Panc1 (cell line): ENCODE measurements at regions not wholly inside any gene's neighbourhood (a gene's known extent, or its start where the extent isn't known, plus 50 kb on each side); places are given as distances from the start of the nearest gene placed in this dataset.

ENCODE experiments used
- ATAC-seq: fragments of 200-7000 bp; cut with Tn5 transposase; 2 replicates; pipeline ENCODE4 v1.9.1; 2020; ENCODE audit warnings: mild to moderate bottlenecking, moderate library complexity
- BruUV-seq: library from RNA; stranded (reverse); fragments of 400-500 nt; replicated peaks from 2 replicates; lab custom pipeline; 2021; lab: Mats Ljungman, UMichigan
- CTCF ChIA-PET: fragments of 300-600 bp; sonication (Branson Sonifier 250); formaldehyde crosslinking; loops from one replicate; lab custom pipeline; 2022; ENCODE audit warnings: antibody characterized with exemption; lab: Charles Lee
- POLR2A ChIA-PET: fragments of 300-600 bp; sonication (Branson Sonifier 250); formaldehyde crosslinking; loops from one replicate; lab custom pipeline; 2022; ENCODE audit warnings: antibody characterized with exemption; lab: Charles Lee
- DNase-seq: peaks from one replicate; pipeline ENCODE4 v3.0.0-alpha.2; 2010; ENCODE audit warnings: low read depth, low spot score
- H3K27ac ChIP-seq: 2 replicates; pipeline ENCODE4 v1.5.1; 2011; ENCODE audit warnings: mild to moderate bottlenecking, low read length, inconsistent platforms
- H3K27me3 ChIP-seq: fragments of 200-500 bp; sonication (Bioruptor generic); 2 replicates; pipeline ENCODE4 v1.6.0; 2014; ENCODE audit warnings: low read length, inconsistent platforms; ENCODE audit not compliant: control insufficient read depth, insufficient read depth
- H3K36me3 ChIP-seq: fragments of 200-500 bp; sonication (Bioruptor generic); 2 replicates; pipeline ENCODE4 v1.5.1; 2014; ENCODE audit warnings: inconsistent platforms, mild to moderate bottlenecking, low read length, moderate library complexity; ENCODE audit not compliant: control insufficient read depth, insufficient read depth
- H3K4me1 ChIP-seq: 2 replicates; pipeline ENCODE4 v1.5.1; 2011; ENCODE audit warnings: inconsistent platforms, mild to moderate bottlenecking, low read length, moderate library complexity; ENCODE audit not compliant: control insufficient read depth, insufficient read depth
- H3K4me3 ChIP-seq, 2 experiments: 2 replicates each; pipeline ENCODE4 v1.5.1; 2011 to 2012; ENCODE audit warnings: low read depth in 2 of 2, low read length in 2 of 2, mild to moderate bottlenecking in 2 of 2, inconsistent platforms in 1 of 2, moderate library complexity in 1 of 2
- H3K9me3 ChIP-seq: fragments of 200-500 bp; sonication (Bioruptor generic); 2 replicates; pipeline ENCODE4 v1.5.1; 2014; ENCODE audit warnings: low read depth, mild to moderate bottlenecking, inconsistent platforms, low read length, moderate library complexity; ENCODE audit not compliant: control insufficient read depth, insufficient read depth
- POLR2AphosphoS5 ChIP-seq: IDR thresholded peaks from 2 replicates; pipeline ENCODE4 v1.6.1; 2012; ENCODE audit warnings: mild to moderate bottlenecking, low read depth, low read length, moderate library complexity
- SIN3A ChIP-seq: IDR thresholded peaks from 2 replicates; pipeline ENCODE4 v1.6.1; 2012; ENCODE audit warnings: low read depth, mild to moderate bottlenecking, low read length, moderate library complexity, borderline replicate concordance; ENCODE audit not compliant: insufficient read depth
- TCF7L2 ChIP-seq: IDR thresholded peaks from 2 replicates; pipeline ENCODE4 v1.6.1; 2011; ENCODE audit warnings: mild to moderate bottlenecking, low read depth, low read length, inconsistent platforms
- in situ Hi-C: cut with HindIII; loops from 2 replicates; pipeline ENCODE4 v1.10.0; 2016; ENCODE audit warnings: low sequenced_read_pairs, low pct_unique_long_range_greater_than_20kb
- intact Hi-C: fragments of 100-400 bp; cut with micrococcal nuclease; formaldehyde crosslinking; loops from one replicate; pipeline ENCODE4 v1.10.0; 2022; ENCODE audit not compliant: unreplicated experiment
- TF ChIP-seq, protein P1 (sequence below): fragments of 450-650 bp; IDR thresholded peaks from 2 replicates; pipeline ENCODE4 v1.5.1; 2017; ENCODE audit warnings: mild to moderate bottlenecking
- TF ChIP-seq, protein P2 (sequence below), 2 experiments: IDR thresholded peaks; 2 replicates each; pipeline ENCODE4 v1.6.1; 2011 to 2012; ENCODE audit warnings: low read depth in 2 of 2, control low read depth in 1 of 2, low read length in 1 of 2, mild to moderate bottlenecking in 1 of 2, moderate library complexity in 1 of 2; ENCODE audit not compliant: insufficient read depth in 1 of 2

DNA sequence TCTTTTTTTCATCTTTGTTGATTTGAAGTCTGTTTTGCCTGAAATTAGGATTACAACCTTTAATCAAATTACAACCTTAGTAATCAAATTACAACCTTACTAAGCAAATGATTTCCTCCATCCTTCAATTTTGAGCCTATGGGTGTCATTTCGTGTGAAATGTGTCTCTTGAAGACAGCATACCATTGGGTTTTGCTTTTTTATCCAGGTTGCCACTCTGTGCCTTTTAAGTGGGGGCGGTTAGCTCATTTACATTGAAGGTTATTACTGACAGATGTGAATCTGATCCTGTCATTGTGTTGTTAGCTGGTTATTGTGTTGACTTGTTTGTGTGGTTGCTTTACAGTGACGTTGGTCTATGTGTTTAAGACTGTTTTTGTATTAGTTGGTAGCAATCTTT, 74.8 kb upstream of the BCL9 start:
- H3K27me3 ChIP-seq, result no peaks in the 10 kb centered on the region

DNA sequence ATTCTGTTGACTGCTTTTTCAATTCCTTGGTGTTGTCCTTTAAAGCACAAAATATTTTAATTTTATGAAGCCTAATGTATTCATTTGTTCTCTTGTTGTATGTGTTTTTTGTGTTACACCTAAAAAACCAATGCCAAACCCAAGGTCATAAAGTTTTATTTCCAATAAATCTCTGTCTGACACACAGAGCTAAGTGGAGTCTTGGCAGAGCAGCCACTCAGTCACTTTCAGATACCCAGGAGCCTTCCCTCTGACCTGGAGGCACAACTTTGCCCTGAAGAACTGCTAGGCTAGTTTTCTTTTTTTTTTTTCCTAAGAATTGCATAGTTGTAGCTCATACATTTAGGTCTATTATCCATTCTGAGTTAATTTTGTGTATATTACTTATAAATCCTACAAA, 71.2 kb upstream of the BCL9 start:
- ChIA-PET POLR2A (interaction anchor here (0.6 kb wide), 1 partner anchor 524 kb away, joined by 6 read pairs; no protein-coding TSS in a partner anchor), CTCF (no interaction called here)
- in situ Hi-C loops, result no loop called here
- Histone ChIP-seq H3K27me3 (no peaks in the 10 kb centered on the region), H3K27ac (no peak overlapping the region), H3K36me3 (no peaks in the 10 kb centered on the region), H3K9me3 (no peaks in the 10 kb centered on the region; the same call in 1 of the 2 replicates), H3K4me1 (no peaks in the 10 kb centered on the region), H3K4me3 (no peak overlapping the region)
- no TSS peak for BruUV-seq
- intact Hi-C loops, result no loop called here
- DNase-seq (no peak), ATAC-seq (no peak)
- no peak for TF ChIP-seq SIN3A
- TF ChIP-seq, protein P1, sequence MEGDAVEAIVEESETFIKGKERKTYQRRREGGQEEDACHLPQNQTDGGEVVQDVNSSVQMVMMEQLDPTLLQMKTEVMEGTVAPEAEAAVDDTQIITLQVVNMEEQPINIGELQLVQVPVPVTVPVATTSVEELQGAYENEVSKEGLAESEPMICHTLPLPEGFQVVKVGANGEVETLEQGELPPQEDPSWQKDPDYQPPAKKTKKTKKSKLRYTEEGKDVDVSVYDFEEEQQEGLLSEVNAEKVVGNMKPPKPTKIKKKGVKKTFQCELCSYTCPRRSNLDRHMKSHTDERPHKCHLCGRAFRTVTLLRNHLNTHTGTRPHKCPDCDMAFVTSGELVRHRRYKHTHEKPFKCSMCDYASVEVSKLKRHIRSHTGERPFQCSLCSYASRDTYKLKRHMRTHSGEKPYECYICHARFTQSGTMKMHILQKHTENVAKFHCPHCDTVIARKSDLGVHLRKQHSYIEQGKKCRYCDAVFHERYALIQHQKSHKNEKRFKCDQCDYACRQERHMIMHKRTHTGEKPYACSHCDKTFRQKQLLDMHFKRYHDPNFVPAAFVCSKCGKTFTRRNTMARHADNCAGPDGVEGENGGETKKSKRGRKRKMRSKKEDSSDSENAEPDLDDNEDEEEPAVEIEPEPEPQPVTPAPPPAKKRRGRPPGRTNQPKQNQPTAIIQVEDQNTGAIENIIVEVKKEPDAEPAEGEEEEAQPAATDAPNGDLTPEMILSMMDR, result no peak
- TF ChIP-seq, protein P2, sequence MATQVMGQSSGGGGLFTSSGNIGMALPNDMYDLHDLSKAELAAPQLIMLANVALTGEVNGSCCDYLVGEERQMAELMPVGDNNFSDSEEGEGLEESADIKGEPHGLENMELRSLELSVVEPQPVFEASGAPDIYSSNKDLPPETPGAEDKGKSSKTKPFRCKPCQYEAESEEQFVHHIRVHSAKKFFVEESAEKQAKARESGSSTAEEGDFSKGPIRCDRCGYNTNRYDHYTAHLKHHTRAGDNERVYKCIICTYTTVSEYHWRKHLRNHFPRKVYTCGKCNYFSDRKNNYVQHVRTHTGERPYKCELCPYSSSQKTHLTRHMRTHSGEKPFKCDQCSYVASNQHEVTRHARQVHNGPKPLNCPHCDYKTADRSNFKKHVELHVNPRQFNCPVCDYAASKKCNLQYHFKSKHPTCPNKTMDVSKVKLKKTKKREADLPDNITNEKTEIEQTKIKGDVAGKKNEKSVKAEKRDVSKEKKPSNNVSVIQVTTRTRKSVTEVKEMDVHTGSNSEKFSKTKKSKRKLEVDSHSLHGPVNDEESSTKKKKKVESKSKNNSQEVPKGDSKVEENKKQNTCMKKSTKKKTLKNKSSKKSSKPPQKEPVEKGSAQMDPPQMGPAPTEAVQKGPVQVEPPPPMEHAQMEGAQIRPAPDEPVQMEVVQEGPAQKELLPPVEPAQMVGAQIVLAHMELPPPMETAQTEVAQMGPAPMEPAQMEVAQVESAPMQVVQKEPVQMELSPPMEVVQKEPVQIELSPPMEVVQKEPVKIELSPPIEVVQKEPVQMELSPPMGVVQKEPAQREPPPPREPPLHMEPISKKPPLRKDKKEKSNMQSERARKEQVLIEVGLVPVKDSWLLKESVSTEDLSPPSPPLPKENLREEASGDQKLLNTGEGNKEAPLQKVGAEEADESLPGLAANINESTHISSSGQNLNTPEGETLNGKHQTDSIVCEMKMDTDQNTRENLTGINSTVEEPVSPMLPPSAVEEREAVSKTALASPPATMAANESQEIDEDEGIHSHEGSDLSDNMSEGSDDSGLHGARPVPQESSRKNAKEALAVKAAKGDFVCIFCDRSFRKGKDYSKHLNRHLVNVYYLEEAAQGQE (IDR thresholded peaks at IDR 0.05; ENCODE audit: insufficient read depth in 1 of 2, low read depth in 2 of 2, low read length in 1 of 2), result no peak
- TF ChIP-seq TCF7L2, result no peak
- no peak for TF ChIP-seq POLR2AphosphoS5

More for the DNA sequence above, 74.8 kb upstream of the BCL9 start:
- no peaks in the 10 kb centered on the region for H3K36me3 ChIP-seq
- in situ Hi-C loops (no loop called here), intact Hi-C loops (no loop called here)
- no peak overlapping the region for H3K27ac ChIP-seq
- CTCF ChIA-PET, result no interaction called here
- no TSS peak for BruUV-seq
- no peaks in the 10 kb centered on the region; the same call in 1 of the 2 replicates for H3K9me3 ChIP-seq
- no peak for TF ChIP-seq POLR2AphosphoS5
- no peak for TF ChIP-seq TCF7L2
- TF ChIP-seq, protein P2 (IDR thresholded peaks at IDR 0.05; ENCODE audit: insufficient read depth in 1 of 2, low read depth in 2 of 2, low read length in 1 of 2), result no peak
- TF ChIP-seq, protein P1, result no peak
- no peak for TF ChIP-seq SIN3A
- H3K4me3 ChIP-seq, result no peak overlapping the region
- H3K4me1 ChIP-seq, result no peaks in the 10 kb centered on the region
- ATAC-seq, result no peak
- POLR2A ChIA-PET, result no interaction called here
- DNase-seq, result no peak
